DMS53 treated with DMSO at 0.1 percent for 48 hours (cell line): ENCODE measurements at regions not wholly inside any gene's neighbourhood (a gene's known extent, or its start where the extent isn't known, plus 50 kb on each side); places are given as distances from the start of the nearest gene placed in this dataset.
A peak's percentile ranks its signal among the peaks of the same experiment; 100 is the strongest.

Experiments used
- DNase-seq: peaks from one replicate; lab custom pipeline; 2025; ENCODE audit not compliant: unreplicated experiment; lab: John Stamatoyannopoulos, UW

DNA sequence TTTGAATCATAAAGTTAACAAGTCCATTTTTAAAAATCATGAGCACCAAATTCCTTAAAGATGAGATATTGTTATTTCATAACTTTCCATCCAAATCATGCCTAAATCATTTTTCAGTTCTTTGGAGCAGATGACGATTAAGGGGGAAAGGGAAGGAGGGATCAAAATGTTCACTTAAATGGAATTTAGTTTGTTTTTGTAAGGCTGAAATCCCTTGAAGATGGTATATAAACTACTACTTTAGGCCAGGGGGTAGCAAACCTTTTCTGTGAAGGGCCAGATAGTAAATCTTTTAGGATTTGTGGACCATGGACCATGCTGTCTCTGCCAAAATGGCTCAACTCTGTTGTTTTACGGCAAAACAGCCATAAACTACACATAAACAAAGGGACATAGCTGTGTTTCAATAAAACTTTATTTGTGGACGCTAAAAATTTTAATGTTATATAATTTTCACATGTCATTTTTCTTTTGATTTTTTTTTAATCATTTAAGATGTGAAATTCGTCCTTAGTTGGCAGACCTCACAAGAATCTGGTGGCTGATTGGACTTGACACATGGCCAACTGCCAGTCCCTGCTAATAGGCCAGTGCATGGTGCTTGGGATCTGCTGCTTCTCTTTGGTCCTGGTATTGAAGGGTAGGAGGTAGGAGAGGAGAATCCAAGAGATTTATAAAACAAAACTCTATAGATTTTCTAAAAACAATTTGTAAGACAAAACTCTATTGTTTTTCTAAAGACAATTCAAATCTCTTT lies 52.0 kb upstream of the RTN4 start:
- no peak for DNase-seq

DNA sequence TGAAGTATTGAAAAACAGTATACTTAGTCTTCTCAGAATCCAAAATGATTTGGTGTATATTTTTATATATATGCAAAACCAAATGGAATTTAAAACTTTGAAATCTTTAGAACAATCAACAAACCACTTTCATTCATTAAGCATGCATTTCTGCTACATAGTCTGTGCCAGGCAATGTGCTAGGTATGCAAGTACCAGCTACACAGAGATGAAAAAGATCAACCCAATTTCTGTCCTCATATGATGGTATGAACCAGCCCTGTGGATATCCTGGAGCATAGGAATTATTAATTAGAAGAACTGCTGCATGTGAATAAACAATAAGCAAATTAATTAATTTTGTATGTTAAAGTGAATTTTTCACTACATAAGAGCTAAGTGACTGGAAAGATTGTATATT lies 51.2 kb upstream of the RTN4 start:
- no peak for DNase-seq

DNA sequence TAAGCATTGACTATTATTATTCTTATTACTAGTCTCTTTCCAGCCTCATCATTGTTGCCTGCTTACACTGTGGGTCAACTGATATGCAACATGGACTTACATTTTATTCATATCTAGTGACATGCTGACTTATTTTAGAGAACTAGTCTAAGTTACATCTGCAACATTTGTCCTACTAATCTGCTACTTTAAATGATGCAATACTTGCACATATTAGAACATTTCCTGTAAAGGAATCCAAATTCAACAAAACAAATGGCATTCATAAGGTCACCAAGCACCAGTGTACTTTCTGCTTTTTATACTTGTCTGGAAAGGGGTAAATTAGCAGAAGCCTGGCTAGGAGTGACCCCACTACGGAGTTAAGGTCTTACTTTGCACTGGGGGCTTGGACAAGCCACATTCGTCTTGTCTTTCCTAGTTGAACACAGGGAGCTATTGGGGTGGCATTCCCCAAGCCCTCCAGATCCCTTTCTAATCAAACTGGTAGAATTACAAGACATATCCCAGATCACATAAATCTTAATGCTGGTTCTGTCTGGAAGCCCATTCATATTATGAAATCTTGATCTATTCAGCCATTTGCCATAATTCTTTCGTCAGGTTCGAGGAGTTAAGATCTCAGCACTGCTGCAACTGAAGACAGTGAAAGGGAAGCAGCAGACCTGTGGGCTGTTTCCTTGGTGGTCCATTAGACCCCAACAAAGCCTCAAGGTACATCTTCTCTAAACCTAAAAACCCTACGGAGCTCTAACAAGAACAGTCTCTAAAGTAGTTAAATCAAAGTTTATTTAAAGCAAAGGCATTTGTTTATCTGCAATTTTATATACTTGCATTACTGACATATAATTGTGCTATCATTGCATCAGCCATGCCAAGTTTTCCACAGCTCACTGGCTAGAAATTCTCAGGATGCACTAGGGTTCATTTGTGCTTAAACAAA lies 49.9 kb upstream of the RTN4 start:
- DNase-seq, result peak; percentile 15
